Hepatocyte (in vitro differentiated cells): ENCODE measurements at regions not wholly inside any gene's neighbourhood (a gene's known extent, or its start where the extent isn't known, plus 50 kb on each side); places are given as distances from the start of the nearest gene placed in this dataset.

Source experiments
- EZH2 ChIP-seq: fragments of 200-600 bp; sonication (generic); IDR thresholded peaks from 2 replicates; pipeline ENCODE4 v1.6.1; 2016; ENCODE audit warnings: antibody characterized with exemption, mild to moderate bottlenecking, borderline replicate concordance
- EZH2phosphoT487 ChIP-seq: fragments of 200-600 bp; sonication (generic); IDR thresholded peaks from one replicate; pipeline ENCODE4 v1.6.1; 2018; ENCODE audit warnings: antibody characterized with exemption, mild to moderate bottlenecking, low read depth, moderate library complexity; ENCODE audit not compliant: unreplicated experiment, severe bottlenecking
- TF ChIP-seq, protein P1 (sequence below): fragments of 200-600 bp; sonication (generic); IDR thresholded peaks from 2 replicates; pipeline ENCODE4 v1.5.1; 2016; ENCODE audit warnings: antibody characterized with exemption, mild to moderate bottlenecking; ENCODE audit not compliant: poor library complexity

DNA sequence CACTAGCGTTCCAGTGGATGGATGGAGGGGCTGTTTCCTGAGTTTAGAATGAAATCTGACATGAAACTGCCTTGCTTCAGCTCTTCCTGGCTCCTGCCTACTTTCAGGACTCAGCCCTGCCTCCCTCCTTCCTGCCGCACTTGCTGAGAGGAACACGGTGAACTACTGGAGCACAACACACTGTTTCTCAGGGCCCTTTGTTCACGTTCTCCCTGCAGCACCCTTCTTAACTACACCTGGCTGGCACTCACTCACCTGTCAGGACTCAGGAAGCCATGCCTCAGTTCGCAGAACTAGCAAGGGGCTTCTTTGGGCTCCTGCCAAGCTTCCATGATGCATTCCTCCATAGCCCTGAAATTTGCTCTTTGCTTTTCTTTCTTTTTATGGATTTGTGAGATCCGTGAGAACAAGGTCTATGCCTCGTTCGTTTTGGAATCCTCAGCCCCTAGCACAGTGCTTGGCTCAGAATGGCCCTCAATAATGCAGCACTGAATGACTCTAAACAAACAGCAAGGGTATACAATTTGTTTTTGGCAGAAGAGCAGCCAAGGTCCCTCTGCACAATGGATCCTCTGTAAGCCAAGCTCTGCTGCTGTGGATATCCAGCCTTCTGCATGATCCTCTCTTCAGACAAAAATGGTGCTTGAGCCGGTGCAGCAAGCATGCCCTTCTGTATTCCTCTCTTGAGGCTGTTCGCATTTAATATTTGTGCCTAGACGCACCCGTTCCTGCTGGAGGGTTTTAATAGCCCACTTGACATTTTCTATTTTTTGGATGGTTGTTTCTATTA, 357.0 kb downstream of the TSN start:
- TF ChIP-seq EZH2phosphoT487, result no peak
- TF ChIP-seq EZH2, result no peak
- TF ChIP-seq, protein P1, sequence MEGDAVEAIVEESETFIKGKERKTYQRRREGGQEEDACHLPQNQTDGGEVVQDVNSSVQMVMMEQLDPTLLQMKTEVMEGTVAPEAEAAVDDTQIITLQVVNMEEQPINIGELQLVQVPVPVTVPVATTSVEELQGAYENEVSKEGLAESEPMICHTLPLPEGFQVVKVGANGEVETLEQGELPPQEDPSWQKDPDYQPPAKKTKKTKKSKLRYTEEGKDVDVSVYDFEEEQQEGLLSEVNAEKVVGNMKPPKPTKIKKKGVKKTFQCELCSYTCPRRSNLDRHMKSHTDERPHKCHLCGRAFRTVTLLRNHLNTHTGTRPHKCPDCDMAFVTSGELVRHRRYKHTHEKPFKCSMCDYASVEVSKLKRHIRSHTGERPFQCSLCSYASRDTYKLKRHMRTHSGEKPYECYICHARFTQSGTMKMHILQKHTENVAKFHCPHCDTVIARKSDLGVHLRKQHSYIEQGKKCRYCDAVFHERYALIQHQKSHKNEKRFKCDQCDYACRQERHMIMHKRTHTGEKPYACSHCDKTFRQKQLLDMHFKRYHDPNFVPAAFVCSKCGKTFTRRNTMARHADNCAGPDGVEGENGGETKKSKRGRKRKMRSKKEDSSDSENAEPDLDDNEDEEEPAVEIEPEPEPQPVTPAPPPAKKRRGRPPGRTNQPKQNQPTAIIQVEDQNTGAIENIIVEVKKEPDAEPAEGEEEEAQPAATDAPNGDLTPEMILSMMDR, result no peak
